ENCODE measurements at regions not wholly inside any gene's neighbourhood (a gene's known extent, or its start where the extent isn't known, plus 50 kb on each side); places are given as distances from the start of the nearest gene placed in this dataset.

- Histone ChIP-seq H3K36me3 (ENCODE audit: control insufficient read depth, insufficient read depth, low read length) (no peaks in the 10 kb centered on the region), H3K27me3 (ENCODE audit: control insufficient read depth, insufficient read depth, low read length) (no peaks in the 10 kb centered on the region), H3K4me3 (ENCODE audit: low read depth, low read length) (no peak overlapping the region)
- no peak for TF ChIP-seq CTCF (IDR thresholded peaks at IDR 0.05; ENCODE audit: insufficient read depth, low read length, poor library complexity, severe bottlenecking)
- DNase-seq (ENCODE audit: low read depth), result no peak
Measured at GRCh38 chr4:74627093-74627492, 167.2 kb downstream of the BTC start.

- H3K4me3 ChIP-seq (ENCODE audit: low read depth, low read length), result no peak overlapping the region
- H3K27me3 ChIP-seq (ENCODE audit: control insufficient read depth, insufficient read depth, low read length), result no peaks in the 10 kb centered on the region
- no peak for TF ChIP-seq CTCF (IDR thresholded peaks at IDR 0.05; ENCODE audit: insufficient read depth, low read length, poor library complexity, severe bottlenecking)
- no peaks in the 10 kb centered on the region for H3K36me3 ChIP-seq (ENCODE audit: control insufficient read depth, insufficient read depth, low read length)
- DNase-seq (ENCODE audit: low read depth), result no peak
Measured at GRCh38 chr4:74627504-74627903, 166.8 kb downstream of the BTC start.

- no peak for TF ChIP-seq CTCF (IDR thresholded peaks at IDR 0.05; ENCODE audit: insufficient read depth, low read length, poor library complexity, severe bottlenecking)
- no peak for DNase-seq (ENCODE audit: low read depth)
Measured at GRCh38 chr4:74628852-74629620, 165.3 kb downstream of the BTC start.

GRCh38 chr4:74630551-74630950 is 163.8 kb downstream of the BTC start:
- Histone ChIP-seq H3K4me3 (ENCODE audit: low read depth, low read length) (no peak overlapping the region), H3K36me3 (ENCODE audit: control insufficient read depth, insufficient read depth, low read length) (no peaks in the 10 kb centered on the region), H3K27me3 (ENCODE audit: control insufficient read depth, insufficient read depth, low read length) (no peaks in the 10 kb centered on the region)
- TF ChIP-seq CTCF (IDR thresholded peaks at IDR 0.05; ENCODE audit: insufficient read depth, low read length, poor library complexity, severe bottlenecking), result no peak
- no peak for DNase-seq (ENCODE audit: low read depth)

More at GRCh38 chr4:74628852-74629620, 165.3 kb downstream of the BTC start:
- Histone ChIP-seq H3K27me3 (ENCODE audit: control insufficient read depth, insufficient read depth, low read length) (no peaks in the 10 kb centered on the region), H3K4me3 (ENCODE audit: low read depth, low read length) (no peak overlapping the region), H3K36me3 (ENCODE audit: control insufficient read depth, insufficient read depth, low read length) (no peaks in the 10 kb centered on the region)

- no peak for DNase-seq (ENCODE audit: low read depth)
- no peak for TF ChIP-seq CTCF (IDR thresholded peaks at IDR 0.05; ENCODE audit: insufficient read depth, low read length, poor library complexity, severe bottlenecking)
- H3K27me3 ChIP-seq (ENCODE audit: control insufficient read depth, insufficient read depth, low read length), result no peaks in the 10 kb centered on the region
- H3K36me3 ChIP-seq (ENCODE audit: control insufficient read depth, insufficient read depth, low read length), result no peaks in the 10 kb centered on the region
- no peak overlapping the region for H3K4me3 ChIP-seq (ENCODE audit: low read depth, low read length)
Measured at GRCh38 chr4:74631338-74631737, 163.0 kb downstream of the BTC start.

- Histone ChIP-seq H3K27me3 (ENCODE audit: control insufficient read depth, insufficient read depth, low read length) (no peaks in the 10 kb centered on the region), H3K4me3 (ENCODE audit: low read depth, low read length) (no peak overlapping the region), H3K36me3 (ENCODE audit: control insufficient read depth, insufficient read depth, low read length) (no peaks in the 10 kb centered on the region)
- DNase-seq (ENCODE audit: low read depth), result no peak
- TF ChIP-seq CTCF (IDR thresholded peaks at IDR 0.05; ENCODE audit: insufficient read depth, low read length, poor library complexity, severe bottlenecking), result no peak
Measured at GRCh38 chr4:74631988-74632387, 162.3 kb downstream of the BTC start.
